Aorta (tissue), 5 donors: ENCODE measurements at regions not wholly inside any gene's neighbourhood (a gene's known extent, or its start where the extent isn't known, plus 50 kb on each side); places are given as distances from the start of the nearest gene placed in this dataset.
A peak's percentile ranks its signal among the peaks of the same experiment; 100 is the strongest.
"Not testable (repeated sequence)": the region's sequence is repeated elsewhere in the genome, so short reads cannot be mapped to it uniquely, and the experiment has no call there.

Experiments used
- ATAC-seq: fragments of 200-7000 bp; cut with Tn5 transposase; one replicate; pipeline ENCODE4 v1.9.1; 2022; ENCODE audit warnings: moderate library complexity; ENCODE audit not compliant: low FRiP score
- DNase-seq, 2 donors: peaks; one replicate each; pipeline ENCODE4 v3.0.0-alpha.2; 2020
- H3K27ac ChIP-seq, 2 donors: one replicate each; pipeline ENCODE4 v1.5.1; 2013; ENCODE audit warnings: low read length in 2 of 2, mild to moderate bottlenecking in 2 of 2, moderate library complexity in 2 of 2, control low read depth in 1 of 2, inconsistent platforms in 1 of 2, low read depth in 1 of 2
- H3K27me3 ChIP-seq, 2 donors: one replicate each; pipeline ENCODE4 v1.6.1; 2013; ENCODE audit warnings: control low read depth in 1 of 2, low read length in 1 of 2, mild to moderate bottlenecking in 1 of 2, moderate library complexity in 1 of 2; ENCODE audit not compliant: insufficient read depth in 2 of 2, control insufficient read depth in 1 of 2
- H3K36me3 ChIP-seq, 2 donors: one replicate each; pipeline ENCODE4 v1.6.1; 2013; ENCODE audit warnings: control low read depth in 1 of 2, low read length in 1 of 2, mild to moderate bottlenecking in 1 of 2; ENCODE audit not compliant: insufficient read depth in 2 of 2, control insufficient read depth in 1 of 2
- H3K4me1 ChIP-seq, 2 donors: one replicate each; pipeline ENCODE4 v1.6.1; 2013; ENCODE audit warnings: low read length in 2 of 2, control low read depth in 1 of 2, mild to moderate bottlenecking in 1 of 2, moderate library complexity in 1 of 2; ENCODE audit not compliant: insufficient read depth in 2 of 2, control insufficient read depth in 1 of 2
- H3K4me3 ChIP-seq, 2 donors: one replicate each; pipeline ENCODE4 v1.5.1; 2013; ENCODE audit warnings: low read length in 2 of 2, control low read depth in 1 of 2, mild to moderate bottlenecking in 1 of 2
- H3K9me3 ChIP-seq: one replicate; pipeline ENCODE4 v1.6.1; 2013; ENCODE audit warnings: mild to moderate bottlenecking, low read length; ENCODE audit not compliant: control insufficient read depth
- whole genome bisulfite sequencing, 2 donors: extraction: QIAGEN DNeasy Blood & Tissue Kit; methylation state at CpG; one replicate each; pipeline ENCODE4 v1.1.7; 2013; 5-methylcytosine and 5-hydroxymethylcytosine counted together
- intact Hi-C, 2 donors: fragments of 100-400 bp; cut with DNase I; formaldehyde crosslinking; loops; one replicate each; pipeline versions ENCODE4 v1.14.2 to v1.15.0; 2022
- donor health status: healthy with polysubstance abuse.
- donor health status: Bipolar disorder and iron deficiency.
- donor health status: DM: no; HTN: no; CAD: no.
- donor health status: DM: no; HTN: no; CAD: no.
- donor health status: DM: yes; HTN: yes; CAD: no.

DNA sequence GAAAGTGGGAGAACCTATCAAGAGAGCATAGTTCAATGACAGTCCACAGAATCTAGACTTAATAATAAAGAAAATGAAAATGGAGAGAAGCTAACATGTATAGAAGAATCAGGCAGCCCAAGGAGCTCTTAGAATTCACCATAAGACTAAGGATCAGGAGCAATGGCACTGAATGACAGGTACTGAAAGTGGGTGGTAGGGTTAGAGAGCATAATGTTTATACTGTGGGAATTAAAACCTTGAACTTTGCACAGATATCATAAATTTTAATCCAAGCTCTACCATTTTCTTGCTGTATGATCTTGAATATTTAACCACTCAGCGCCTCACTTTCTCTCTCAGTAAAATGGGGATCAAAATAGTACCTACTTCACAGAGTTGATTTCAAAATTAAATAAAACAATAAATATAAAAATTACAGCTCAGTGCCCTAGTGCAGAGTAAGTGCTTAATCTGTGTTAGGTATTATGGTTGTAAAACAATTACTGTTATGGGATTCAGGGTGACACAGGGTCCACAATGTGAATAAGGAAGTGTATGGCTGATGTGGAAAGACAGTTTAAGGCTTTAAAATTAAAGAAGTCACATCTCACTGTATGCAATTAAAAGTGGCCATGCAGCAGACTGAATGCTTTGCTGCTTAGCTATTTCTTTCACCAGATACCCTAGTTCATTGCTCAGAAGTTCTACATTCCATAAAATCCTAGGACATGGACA, 319.8 kb downstream of the HINT1 start:
- H3K4me3 ChIP-seq: no peak overlapping the region
- no peaks in the 10 kb centered on the region for H3K36me3 ChIP-seq
- no peaks in the 10 kb centered on the region for H3K4me1 ChIP-seq
- no peak for DNase-seq
- no peaks in the 10 kb centered on the region for H3K27me3 ChIP-seq
- H3K9me3 ChIP-seq: no peaks in the 10 kb centered on the region
- intact Hi-C loops: no loop called here
- WGBS, 2 donors: 61 to 91% methylated on average over 1 of the region's 1 CpG
- ATAC-seq: no peak
- no peak overlapping the region for H3K27ac ChIP-seq

DNA sequence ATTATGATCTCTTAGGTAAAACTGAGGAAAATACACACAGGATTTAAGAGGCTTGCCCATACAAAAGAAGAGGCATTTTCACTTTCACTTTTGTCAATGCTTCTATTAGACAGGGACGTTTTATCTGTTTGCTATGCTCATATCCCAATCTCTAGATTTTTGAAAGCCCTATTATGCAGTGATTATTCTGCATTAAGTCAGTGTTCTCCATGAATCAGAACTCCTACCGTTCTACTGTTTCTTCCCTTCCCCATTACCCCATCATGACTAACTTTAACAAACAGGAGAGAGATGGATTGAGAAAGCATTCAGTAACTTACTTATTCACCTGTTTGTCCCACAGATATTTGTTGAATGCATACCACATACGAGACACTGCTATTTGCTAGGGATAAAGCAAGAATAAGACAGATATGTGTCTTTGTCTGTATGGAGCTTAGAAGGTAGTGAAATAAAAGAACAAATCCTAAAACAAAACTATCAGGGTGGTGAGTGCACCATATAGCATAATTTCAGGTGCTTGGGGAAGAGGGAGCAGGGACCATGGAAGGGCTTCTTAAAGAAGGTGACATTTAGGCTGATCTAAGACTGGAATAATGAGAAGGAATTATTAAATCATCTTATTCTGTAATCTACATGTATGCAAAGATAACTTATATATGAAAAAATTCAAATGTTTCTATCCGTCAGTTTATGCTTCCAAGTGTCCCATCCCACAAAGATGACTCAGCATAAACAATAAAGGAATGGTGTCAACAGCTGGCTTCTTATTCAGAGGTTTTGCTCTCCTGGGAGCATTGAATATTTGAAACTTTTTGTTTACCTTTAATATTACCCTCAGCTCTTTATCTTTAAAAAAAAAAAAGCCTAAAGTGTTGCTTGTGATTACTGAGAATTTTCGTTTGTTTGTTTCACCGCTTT, 328.1 kb downstream of the HINT1 start:
- Histone ChIP-seq H3K27ac (no peak overlapping the region), H3K36me3 (no peaks in the 10 kb centered on the region), H3K4me3 (peak overlapping the region in 1 of 2 donors; percentile 41), H3K9me3 (no peaks in the 10 kb centered on the region), H3K27me3 (no peaks in the 10 kb centered on the region), H3K4me1 (no peaks in the 10 kb centered on the region)
- no peak for ATAC-seq
- WGBS, 2 donors: 62 to 65% methylated on average over 6 of the region's 6 CpGs
- DNase-seq: no peak
- intact Hi-C loops: no loop called here

DNA sequence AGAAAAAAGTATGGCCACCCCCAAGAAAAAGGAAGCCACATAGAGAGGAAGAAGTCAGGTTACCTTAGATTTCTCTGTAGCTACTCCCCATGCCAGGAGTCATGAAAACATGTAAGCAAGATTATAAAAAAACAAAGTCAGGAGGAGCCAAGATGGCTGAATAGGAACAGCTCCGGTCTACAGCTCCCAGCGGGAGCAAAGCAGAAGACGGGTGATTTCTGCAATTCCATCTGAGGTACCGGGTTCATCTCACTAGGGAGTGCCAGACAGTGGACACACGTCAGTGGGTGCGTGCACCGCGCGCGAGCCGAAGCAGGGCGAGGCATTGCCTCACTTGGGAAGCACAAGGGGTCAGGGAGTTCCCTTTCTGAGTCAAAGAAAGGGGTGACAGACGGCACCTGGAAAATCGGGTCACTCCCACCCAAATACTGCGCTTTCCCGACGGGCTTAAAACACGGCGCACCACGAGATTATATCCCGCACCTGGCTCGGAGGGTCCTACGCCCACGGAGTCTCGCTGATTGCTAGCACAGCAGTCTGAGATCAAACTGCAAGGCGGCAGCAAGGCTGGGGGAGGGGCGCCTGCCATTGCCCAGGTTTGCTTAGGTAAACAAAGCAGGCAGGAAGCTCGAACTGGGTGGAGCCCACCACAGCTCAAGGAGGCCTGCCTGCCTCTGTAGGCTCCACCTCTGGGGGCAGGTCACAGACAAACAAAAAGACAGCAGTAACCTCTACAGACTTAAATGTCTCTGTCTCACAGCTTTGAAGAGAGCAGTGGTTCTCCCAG, 347.3 kb downstream of the HINT1 start:
- peak in 1 of 2 donors; percentile 35 for DNase-seq
- ATAC-seq, intact Hi-C loops, H3K4me1 ChIP-seq, H3K27ac ChIP-seq, H3K36me3 ChIP-seq, H3K4me3 ChIP-seq, H3K27me3 ChIP-seq, H3K9me3 ChIP-seq: not testable (repeated sequence)
- WGBS, 2 donors: 91% methylated on average over 26 to 28 of the region's 28 CpGs

DNA sequence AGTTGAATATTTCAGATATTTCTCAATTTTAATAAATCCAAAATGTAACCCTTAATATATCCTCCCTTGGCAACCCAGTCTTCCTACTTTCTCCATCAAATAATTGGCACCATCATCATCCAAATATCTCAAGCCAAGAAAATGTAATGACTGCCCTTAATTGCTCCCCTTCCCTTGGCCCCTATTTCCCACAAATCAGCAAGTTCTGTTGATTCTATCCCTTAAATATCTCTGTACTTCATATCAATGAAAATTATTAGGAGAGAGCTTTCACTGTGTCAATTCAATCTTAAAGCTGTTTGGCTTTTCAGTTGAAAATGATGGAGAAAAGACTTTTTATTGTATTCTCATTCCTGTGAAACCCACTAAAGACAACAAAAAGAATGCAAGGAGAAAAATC, 349.8 kb downstream of the HINT1 start:
- ATAC-seq (no peak), DNase-seq (no peak)
- Histone ChIP-seq H3K27ac (no peak overlapping the region), H3K4me1 (no peaks in the 10 kb centered on the region), H3K27me3 (no peaks in the 10 kb centered on the region), H3K4me3 (no peak overlapping the region), H3K36me3 (no peaks in the 10 kb centered on the region), H3K9me3 (no peaks in the 10 kb centered on the region)
- intact Hi-C loops: no loop called here

DNA sequence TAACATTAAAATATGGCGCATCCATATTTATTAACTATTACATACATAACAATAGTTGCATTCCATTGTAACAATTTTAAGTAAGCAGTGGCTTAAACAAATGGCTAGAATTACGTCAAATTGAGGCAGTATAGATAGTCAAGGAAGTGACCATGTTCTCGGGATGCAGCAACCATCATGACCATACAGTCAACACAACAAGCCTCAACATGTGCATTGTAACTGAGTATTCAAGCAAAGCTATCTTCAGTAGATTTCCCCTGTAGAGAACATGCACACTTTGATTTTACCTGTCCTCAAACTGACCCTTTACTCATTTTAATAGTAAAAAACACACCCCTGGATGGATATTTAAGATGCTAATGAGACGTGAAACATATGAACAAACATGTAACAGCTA, 356.4 kb downstream of the HINT1 start:
- DNase-seq: no peak
- Histone ChIP-seq H3K9me3 (no peaks in the 10 kb centered on the region), H3K27me3 (peaks cover 0 to 2% of the 10 kb centered on the region in 2 donors), H3K36me3 (no peaks in the 10 kb centered on the region), H3K27ac (no peak overlapping the region), H3K4me3 (no peak overlapping the region), H3K4me1 (no peaks in the 10 kb centered on the region)
- intact Hi-C loops: no loop called here
- no peak for ATAC-seq
- 86 to 88% methylated on average over 4 of the region's 4 CpGs for WGBS, 2 donors

DNA sequence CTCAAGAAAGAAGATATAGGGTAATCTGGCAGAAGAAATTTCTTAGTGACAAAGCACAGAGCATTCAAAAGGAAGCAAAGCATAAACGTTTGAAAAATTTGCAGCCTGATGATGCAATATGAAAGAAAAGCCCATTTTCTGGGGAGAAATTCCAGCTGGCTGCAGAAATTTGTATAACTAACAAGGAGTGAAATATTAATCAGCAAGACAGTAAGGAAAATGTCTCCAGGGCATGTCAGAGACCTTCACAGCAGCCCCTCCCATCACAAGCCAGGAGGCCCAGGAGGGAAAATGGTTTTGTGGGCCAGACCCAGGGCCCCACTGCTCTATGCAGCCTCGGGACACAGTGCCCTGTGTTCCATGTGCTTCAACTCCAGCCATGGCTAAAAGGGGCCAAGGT, 359.4 kb downstream of the HINT1 start:
- Histone ChIP-seq H3K27me3 (peaks cover 0 to 2% of the 10 kb centered on the region in 2 donors), H3K9me3 (no peaks in the 10 kb centered on the region), H3K4me3 (no peak overlapping the region), H3K36me3 (no peaks in the 10 kb centered on the region), H3K27ac (no peak overlapping the region), H3K4me1 (no peaks in the 10 kb centered on the region)
- DNase-seq (no peak), ATAC-seq (no peak)
- intact Hi-C loops: no loop called here
- WGBS, 2 donors: 27 to 36% methylated on average over 2 of the region's 2 CpGs

DNA sequence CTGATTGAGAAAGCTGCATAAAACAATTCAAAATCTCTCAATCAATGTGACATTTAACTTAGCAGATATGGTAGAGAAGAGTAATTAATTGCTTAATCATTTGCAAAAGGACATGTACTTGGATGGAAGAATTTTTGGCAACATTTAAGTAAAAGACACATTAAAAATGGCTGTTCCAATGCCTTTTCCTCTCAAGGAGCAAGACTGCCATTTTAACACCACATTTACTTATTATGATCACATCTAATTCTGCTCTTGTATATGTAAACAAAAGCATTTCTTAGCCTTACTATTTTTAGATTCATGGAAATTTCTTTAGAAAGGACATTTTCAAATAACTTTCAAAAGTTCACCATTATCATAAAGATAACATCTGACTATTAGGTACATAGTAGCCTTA, 360.0 kb downstream of the HINT1 start:
- no peak overlapping the region for H3K4me3 ChIP-seq
- no peaks in the 10 kb centered on the region for H3K9me3 ChIP-seq
- intact Hi-C loops: no loop called here
- no peaks in the 10 kb centered on the region for H3K4me1 ChIP-seq
- no peaks in the 10 kb centered on the region for H3K36me3 ChIP-seq
- H3K27ac ChIP-seq: no peak overlapping the region
- H3K27me3 ChIP-seq: peaks cover 0 to 2% of the 10 kb centered on the region in 2 donors
- ATAC-seq (no peak), DNase-seq (no peak)

DNA sequence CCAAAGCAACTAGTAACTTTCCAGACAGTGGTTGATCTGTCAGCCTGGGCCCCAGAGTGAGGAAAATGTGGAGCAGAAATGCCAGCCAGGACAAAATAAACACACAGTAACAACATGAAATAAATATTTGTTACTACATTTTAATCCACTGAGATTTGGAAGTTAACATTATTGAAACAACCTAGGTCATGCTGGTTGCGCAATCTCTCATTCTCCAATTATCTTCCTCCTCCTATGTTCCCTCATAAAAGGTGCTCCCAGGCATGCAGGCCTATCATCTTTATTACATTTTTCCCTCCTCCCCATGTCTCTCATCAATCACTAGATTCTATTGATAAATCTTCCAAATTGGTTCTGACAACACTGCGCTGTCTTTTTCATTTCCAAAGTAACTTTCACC, 363.1 kb downstream of the HINT1 start:
- WGBS, 2 donors: 93 to 97% methylated on average over 2 of the region's 2 CpGs
- DNase-seq (no peak), ATAC-seq (no peak)
- Histone ChIP-seq H3K4me3 (no peak overlapping the region), H3K36me3 (no peaks in the 10 kb centered on the region), H3K4me1 (no peaks in the 10 kb centered on the region), H3K27me3 (peaks cover 0 to 2% of the 10 kb centered on the region in 2 donors), H3K9me3 (no peaks in the 10 kb centered on the region), H3K27ac (no peak overlapping the region)
- intact Hi-C loops: no loop called here
